H54 (cell line): ENCODE measurements at regions not wholly inside any gene's neighbourhood (a gene's known extent, or its start where the extent isn't known, plus 50 kb on each side); places are given as distances from the start of the nearest gene placed in this dataset.
"Not testable (repeated sequence)": the region's sequence is repeated elsewhere in the genome, so short reads cannot be mapped to it uniquely, and the experiment has no call there.

Source experiments
- DNase-seq: peaks from one replicate; pipeline ENCODE4 v3.0.0; 2011; ENCODE audit warnings: low spot score, mixed read lengths; ENCODE audit not compliant: insufficient read length
- FAIRE-seq: peaks from 3 replicates; lab custom pipeline; 2011; peaks lifted over from hg19 to GRCh38; lab: Jason Lieb, UNC
- POLR2A ChIP-seq: IDR thresholded peaks from 2 replicates; pipeline ENCODE4 v1.6.1; 2011; ENCODE audit warnings: low read depth, mild to moderate bottlenecking, low read length

GRCh38 chr12:30320561-30320960 is 375.1 kb downstream of the IPO8 start:
- no peak for DNase-seq
- no peak for FAIRE-seq
- no peak for TF ChIP-seq POLR2A

DNA sequence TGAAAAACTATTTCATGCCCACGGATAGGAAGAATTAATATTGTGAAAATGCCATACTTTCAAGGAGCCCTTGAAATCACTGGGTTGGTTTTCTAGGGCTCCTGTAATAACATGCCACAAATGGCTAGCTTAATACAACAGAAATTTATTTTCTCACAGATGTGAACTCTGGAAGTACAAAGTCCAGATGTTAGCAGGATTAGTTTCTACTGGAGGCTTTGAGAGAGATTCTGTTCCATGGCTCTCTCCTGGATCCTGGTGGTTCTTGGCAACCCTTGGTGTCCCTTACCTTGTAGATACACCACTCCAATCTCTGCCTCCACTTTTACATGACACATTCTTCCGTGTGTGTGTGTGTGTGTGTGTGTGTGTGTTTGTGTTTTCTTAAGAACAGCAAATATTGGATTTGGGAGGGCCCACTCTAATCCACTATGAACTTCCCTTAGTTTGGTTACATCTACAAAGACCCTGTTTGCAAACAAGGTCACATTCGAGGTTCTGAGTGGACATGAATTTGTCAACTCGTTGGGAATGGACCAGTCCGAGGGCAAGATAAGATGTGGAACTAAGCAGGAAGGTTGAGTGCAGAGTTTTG is 381.1 kb downstream of the IPO8 start:
- no peak for DNase-seq

DNA sequence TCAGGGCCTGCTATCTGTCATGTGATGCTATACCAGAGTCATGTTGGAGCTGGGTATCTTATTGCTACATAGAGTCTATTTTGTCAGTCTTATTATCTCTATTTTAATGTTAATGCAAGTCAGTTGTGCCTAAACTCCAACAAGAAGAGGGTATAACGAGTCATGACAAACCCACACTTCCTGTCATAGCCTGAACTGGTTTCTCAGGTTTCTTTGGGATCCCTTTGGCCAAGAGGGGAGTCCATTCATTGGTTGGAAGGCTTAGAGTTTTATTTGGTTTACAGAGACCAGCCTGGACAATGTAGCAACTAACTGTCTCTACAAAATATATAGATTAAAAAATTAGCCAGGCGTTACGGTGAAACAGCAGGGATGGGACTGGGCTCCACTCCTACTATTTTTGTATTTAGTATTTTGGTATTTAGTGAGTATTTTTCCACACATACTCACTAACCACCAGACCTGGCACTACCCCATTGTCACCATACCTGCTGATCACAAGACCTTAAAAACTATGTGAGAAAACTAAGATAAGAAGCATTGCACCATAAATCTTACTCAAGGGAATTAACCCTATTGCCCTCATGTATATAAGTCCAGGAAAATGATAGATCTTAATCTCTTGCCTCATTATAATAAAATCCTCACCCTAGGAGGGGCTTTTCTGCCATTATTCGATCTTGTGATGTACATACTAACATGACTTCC is 387.5 kb downstream of the IPO8 start:
- no peak for TF ChIP-seq POLR2A
- no peak for DNase-seq
- FAIRE-seq = no peak

More for the DNA sequence above, 381.1 kb downstream of the IPO8 start:
- no peak for TF ChIP-seq POLR2A
- FAIRE-seq = no peak

GRCh38 chr12:30304528-30304927 is 391.1 kb downstream of the IPO8 start:
- no peak for TF ChIP-seq POLR2A
- FAIRE-seq (no peak), DNase-seq (no peak)

- no peak for DNase-seq
- FAIRE-seq = no peak
- no peak for TF ChIP-seq POLR2A
These were observed 394.4 kb downstream of the IPO8 start for GRCh38 chr12:30301291-30301690.

GRCh38 chr12:30296486-30296885 is 399.2 kb downstream of the IPO8 start:
- no peak for TF ChIP-seq POLR2A
- DNase-seq (no peak), FAIRE-seq (no peak)

DNA sequence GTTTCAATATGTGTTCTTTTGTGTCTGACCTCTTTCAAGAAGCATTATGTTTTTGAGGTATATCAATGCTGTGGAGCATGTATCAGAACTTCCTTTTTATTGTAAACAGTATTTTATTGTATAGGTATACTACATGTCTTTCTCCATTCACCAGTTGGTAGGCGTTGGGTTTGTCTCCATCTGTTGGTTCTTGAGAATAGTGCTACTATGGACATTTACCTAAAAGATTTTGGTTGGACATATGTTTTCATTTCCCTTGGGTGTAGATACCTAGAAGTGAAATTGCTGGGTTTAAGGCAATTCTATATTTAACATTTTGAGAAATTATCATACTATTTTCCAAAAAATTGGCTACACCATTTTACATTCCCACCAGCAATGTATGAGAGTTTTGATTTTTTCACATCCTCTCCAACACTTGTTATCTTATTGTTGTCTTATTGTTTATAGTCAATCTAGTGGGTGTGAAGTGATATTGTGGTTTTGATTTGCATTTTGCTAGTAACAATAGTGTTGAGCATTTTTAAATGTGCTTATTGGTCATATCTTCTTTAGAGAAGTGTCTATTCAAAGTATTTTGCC is 409.2 kb downstream of the IPO8 start:
- no peak for TF ChIP-seq POLR2A
- FAIRE-seq (no peak), DNase-seq (peak; percentile 8)

DNA sequence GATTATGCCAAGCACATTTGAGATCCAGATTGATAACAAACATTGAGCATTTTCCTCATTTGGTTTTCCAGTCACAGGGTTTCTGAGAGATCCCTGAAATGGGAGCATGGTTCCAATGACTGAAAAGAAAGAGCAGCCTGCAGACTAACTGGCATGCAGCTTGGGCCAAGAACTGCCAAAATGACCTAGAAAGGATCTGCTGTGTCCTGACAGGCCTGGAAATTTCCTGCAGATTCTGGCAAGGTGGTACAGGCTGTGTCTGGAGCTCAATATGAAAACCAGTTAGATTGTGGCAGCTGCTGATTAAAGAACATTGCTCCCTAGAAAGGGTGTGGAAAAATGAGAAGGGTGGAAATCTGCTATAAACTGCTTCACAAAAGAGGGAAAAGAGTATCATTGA is 417.3 kb downstream of the IPO8 start:
- DNase-seq = no peak
- no peak for TF ChIP-seq POLR2A
- no peak for FAIRE-seq

DNA sequence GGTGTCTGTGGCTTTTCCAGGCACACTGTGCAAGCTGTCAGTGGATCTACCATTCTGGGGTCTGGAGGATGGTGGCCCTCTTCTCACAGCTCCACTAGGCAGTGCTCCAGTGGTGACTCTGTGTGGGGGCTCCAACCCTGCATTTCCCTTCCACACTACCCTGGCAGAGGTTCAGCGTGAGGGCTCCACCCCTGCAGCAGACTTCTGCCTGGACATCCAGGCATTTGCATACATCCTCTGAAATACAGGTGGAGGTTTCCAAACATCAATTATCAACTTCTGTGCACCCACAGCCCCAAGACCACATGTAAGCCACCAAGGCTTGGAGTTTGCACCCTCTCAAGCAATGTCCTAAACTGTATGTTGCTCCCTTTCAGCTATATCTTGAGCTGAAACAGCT is 423.2 kb downstream of the IPO8 start:
- DNase-seq, FAIRE-seq: not testable (repeated sequence)

DNA sequence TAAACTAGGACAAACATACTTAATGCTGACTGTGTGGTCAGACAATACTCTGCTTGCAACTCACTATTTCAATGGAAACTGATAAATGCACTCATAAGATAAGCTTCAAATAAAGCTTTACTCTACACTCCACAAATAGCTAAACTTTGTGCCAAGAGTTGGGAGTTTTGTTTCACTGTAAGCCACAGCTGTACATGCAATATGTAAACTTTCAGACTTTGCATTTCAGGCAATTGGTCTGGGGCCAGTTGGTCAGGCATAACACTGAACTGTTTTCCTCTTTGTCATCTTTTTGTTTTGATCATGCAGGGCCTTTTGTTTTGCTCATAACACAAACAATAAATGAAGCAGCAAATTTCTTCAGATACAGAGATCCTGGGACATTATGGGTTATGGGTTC is 426.2 kb downstream of the IPO8 start:
- no peak for FAIRE-seq
- DNase-seq = no peak
- no peak for TF ChIP-seq POLR2A

DNA sequence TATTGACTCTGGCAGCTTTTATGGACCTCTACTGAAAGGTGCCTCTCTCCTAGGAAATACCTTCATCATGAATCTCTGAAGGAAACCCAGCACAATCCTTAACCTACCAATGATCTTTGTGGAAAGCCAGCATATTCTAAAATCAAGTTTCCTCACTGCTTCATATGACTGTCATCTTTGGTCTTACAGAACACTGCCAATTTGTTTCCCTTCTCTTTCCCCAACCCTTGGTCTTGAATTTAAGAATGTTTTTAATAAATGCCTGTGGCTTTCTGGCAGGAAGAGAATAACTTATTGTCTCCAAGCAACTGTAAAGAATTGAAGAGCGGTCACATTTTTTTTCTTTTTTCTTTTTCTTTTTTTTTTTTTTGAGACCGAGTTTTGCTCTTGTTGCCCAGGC is 427.6 kb downstream of the IPO8 start:
- no peak for TF ChIP-seq POLR2A
- DNase-seq = no peak
- no peak for FAIRE-seq

- no peak for TF ChIP-seq POLR2A
- no peak for DNase-seq
- no peak for FAIRE-seq
These were observed 432.2 kb downstream of the IPO8 start for GRCh38 chr12:30263434-30263833.

DNA sequence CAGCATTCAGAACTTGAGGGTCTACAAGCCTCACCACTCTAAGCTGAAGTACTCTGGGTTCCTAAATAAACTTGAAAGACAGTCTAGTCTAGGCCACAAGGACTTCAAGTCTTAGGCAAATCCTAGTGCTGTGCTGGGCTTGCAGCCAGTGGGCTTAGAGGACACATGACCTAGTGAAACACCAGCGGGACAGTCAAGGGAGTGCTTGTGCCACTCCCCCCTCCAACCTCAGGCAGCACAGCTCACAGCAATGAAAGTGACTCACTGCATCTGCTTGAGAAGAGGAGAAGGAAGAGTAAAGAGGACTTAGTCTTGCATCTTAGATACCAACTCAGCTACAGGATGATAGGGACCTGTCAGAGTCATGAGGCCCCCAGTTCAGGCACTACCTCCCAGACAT is 438.1 kb downstream of the IPO8 start:
- TF ChIP-seq POLR2A = no peak
- DNase-seq (no peak), FAIRE-seq (no peak)

DNA sequence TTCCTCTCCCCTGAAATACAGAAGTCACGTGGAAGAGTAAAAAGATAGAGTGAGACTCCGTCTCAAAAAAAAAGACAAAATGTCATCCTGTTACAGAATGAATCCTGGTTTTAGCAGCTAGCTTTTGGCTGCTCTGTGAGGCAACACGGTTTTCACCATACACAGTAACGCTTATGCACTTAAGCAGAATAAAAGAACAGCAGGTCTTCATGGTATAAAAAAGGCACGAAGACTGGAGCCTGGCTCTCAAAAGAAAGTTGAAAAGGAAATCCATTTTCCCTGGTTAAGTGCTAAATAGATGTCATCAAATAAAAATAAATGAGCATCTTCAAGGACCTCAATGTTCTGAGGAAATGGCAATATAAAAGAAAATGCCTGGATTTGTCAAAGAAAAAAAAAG is 444.1 kb downstream of the IPO8 start:
- no peak for TF ChIP-seq POLR2A
- no peak for FAIRE-seq
- DNase-seq = no peak

- FAIRE-seq (no peak), DNase-seq (no peak)
- TF ChIP-seq POLR2A = no peak
These were observed 452.2 kb downstream of the IPO8 start for GRCh38 chr12:30243426-30243825.

DNA sequence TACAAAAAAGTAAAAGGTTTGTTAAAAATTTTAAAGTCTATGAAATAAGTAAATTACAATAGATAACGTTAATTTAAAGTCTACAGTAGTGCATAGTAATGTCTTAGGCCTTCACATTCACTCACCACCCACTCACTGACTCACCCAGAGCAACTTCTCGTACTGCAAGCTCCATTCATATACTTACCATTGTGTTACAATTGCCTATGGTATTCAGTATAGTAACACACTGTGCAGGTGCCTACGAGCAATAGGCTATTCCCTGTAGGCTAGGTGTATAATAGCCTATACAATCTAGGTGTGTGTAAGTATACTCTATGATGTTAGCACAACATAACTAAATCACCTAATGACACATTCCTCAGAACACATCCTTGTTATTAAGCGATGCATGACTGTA is 435.3 kb upstream of the TMTC1 start:
- DNase-seq = no peak
- no peak for FAIRE-seq
- TF ChIP-seq POLR2A = no peak
